C4-2B (cell line): ENCODE measurements at regions not wholly inside any gene's neighbourhood (a gene's known extent, or its start where the extent isn't known, plus 50 kb on each side); places are given as distances from the start of the nearest gene placed in this dataset.

Experiments
- CTCF ChIP-seq: fragments of 450-650 bp; conservative IDR thresholded peaks from 2 replicates; pipeline ENCODE4 v1.5.1; 2017; ENCODE audit warnings: mild to moderate bottlenecking
- ZFX ChIP-seq: fragments of 450-650 bp; IDR thresholded peaks from 2 replicates; pipeline ENCODE4 v1.6.1; 2017

- no peak for TF ChIP-seq CTCF
- TF ChIP-seq ZFX, result no peak
Observed at GRCh38 chr2:220320326-220320725, 692.9 kb downstream of the SLC4A3 start.
